ENCODE measurements at regions not wholly inside any gene's neighbourhood (a gene's known extent, or its start where the extent isn't known, plus 50 kb on each side); places are given as distances from the start of the nearest gene placed in this dataset.
"Not testable (repeated sequence)": the region's sequence is repeated elsewhere in the genome, so short reads cannot be mapped to it uniquely, and the experiment has no call there.

GRCh38 chr14:99026471-99026870, 245.5 kb downstream of the BCL11B start:
- DNase-seq, result no peak

- DNase-seq, result no peak
Observed at GRCh38 chr14:99028041-99028440, 244.0 kb downstream of the BCL11B start.

- DNase-seq, result no peak
Observed at GRCh38 chr14:99028521-99028920, 243.5 kb downstream of the BCL11B start.

- DNase-seq, result no peak
Observed at GRCh38 chr14:99029145-99029915, 242.7 kb downstream of the BCL11B start.

GRCh38 chr14:99029916-99030305, 242.1 kb downstream of the BCL11B start:
- DNase-seq, result no peak

GRCh38 chr14:99030454-99030853, 241.5 kb downstream of the BCL11B start:
- no peak for DNase-seq

GRCh38 chr14:99032759-99033158, 239.2 kb downstream of the BCL11B start:
- DNase-seq, result no peak

GRCh38 chr14:99033951-99034350, 238.0 kb downstream of the BCL11B start:
- DNase-seq, result no peak

GRCh38 chr14:99034711-99035171, 237.3 kb downstream of the BCL11B start:
- no peak for DNase-seq

- peak; percentile 9 for DNase-seq
Observed at GRCh38 chr14:99035268-99035667, 236.7 kb downstream of the BCL11B start.

- DNase-seq, result peak; percentile 89
Observed at GRCh38 chr14:99035712-99036610, 236.0 kb downstream of the BCL11B start.

- no peak for DNase-seq
Observed at GRCh38 chr14:99036611-99037293, 235.2 kb downstream of the BCL11B start.

GRCh38 chr14:99037326-99037725, 234.7 kb downstream of the BCL11B start:
- DNase-seq, result not testable (repeated sequence)

- no peak for DNase-seq
Observed at GRCh38 chr14:99037777-99038430, 234.1 kb downstream of the BCL11B start.

GRCh38 chr14:99038431-99038820, 233.6 kb downstream of the BCL11B start:
- no peak for DNase-seq

- no peak for DNase-seq
Observed at GRCh38 chr14:99039331-99040041, 232.5 kb downstream of the BCL11B start.

GRCh38 chr14:99040052-99040451, 231.9 kb downstream of the BCL11B start:
- DNase-seq, result no peak

GRCh38 chr14:99040711-99041110, 231.3 kb downstream of the BCL11B start:
- DNase-seq, result no peak

GRCh38 chr14:99041141-99041819, 230.7 kb downstream of the BCL11B start:
- no peak for DNase-seq

GRCh38 chr14:99041820-99042174, 230.2 kb downstream of the BCL11B start:
- no peak for DNase-seq
